ENCODE measurements at regions not wholly inside any gene's neighbourhood (a gene's known extent, or its start where the extent isn't known, plus 50 kb on each side); places are given as distances from the start of the nearest gene placed in this dataset.

- DNase-seq, result no peak
Observed at GRCh38 chr4:130393231-130393630, 1297.3 kb downstream of the C4orf33 start.

- no peak for DNase-seq
Observed at GRCh38 chr4:130393642-130394041, 1297.7 kb downstream of the C4orf33 start.

- no peak for DNase-seq
Observed at GRCh38 chr4:130395871-130396270, 1299.9 kb downstream of the C4orf33 start.

GRCh38 chr4:130403221-130403620 is 1307.3 kb downstream of the C4orf33 start:
- no peak for DNase-seq

- DNase-seq, result no peak
Observed at GRCh38 chr4:130416228-130416627, 1320.3 kb downstream of the C4orf33 start.

GRCh38 chr4:130419211-130419975 is 1323.4 kb downstream of the C4orf33 start:
- DNase-seq, result no peak

GRCh38 chr4:130422261-130422660 is 1326.3 kb downstream of the C4orf33 start:
- DNase-seq, result no peak

- DNase-seq, result no peak
Observed at GRCh38 chr4:130424211-130424610, 1328.3 kb downstream of the C4orf33 start.

GRCh38 chr4:130432289-130432688 is 1336.3 kb downstream of the C4orf33 start:
- no peak for DNase-seq

- no peak for DNase-seq
Observed at GRCh38 chr4:130449741-130450140, 1353.8 kb downstream of the C4orf33 start.

- no peak for DNase-seq
Observed at GRCh38 chr4:130468340-130468739, 1372.4 kb downstream of the C4orf33 start.

GRCh38 chr4:130478406-130478805 is 1382.5 kb downstream of the C4orf33 start:
- DNase-seq, result no peak

- no peak for DNase-seq
Observed at GRCh38 chr4:130479020-130479419, 1383.1 kb downstream of the C4orf33 start.

GRCh38 chr4:130479674-130480073 is 1383.7 kb downstream of the C4orf33 start:
- no peak for DNase-seq

- no peak for DNase-seq
Observed at GRCh38 chr4:130484826-130485225, 1388.9 kb downstream of the C4orf33 start.

- no peak for DNase-seq
Observed at GRCh38 chr4:130485371-130485770, 1389.4 kb downstream of the C4orf33 start.

- DNase-seq, result no peak
Observed at GRCh38 chr4:130486186-130486585, 1390.2 kb downstream of the C4orf33 start.

- no peak for DNase-seq
Observed at GRCh38 chr4:130486841-130487240, 1390.9 kb downstream of the C4orf33 start.

- no peak for DNase-seq
Observed at GRCh38 chr4:130510661-130511060, 1414.7 kb downstream of the C4orf33 start.

GRCh38 chr4:130511776-130512175 is 1415.8 kb downstream of the C4orf33 start:
- no peak for DNase-seq

- no peak for DNase-seq
Observed at GRCh38 chr4:130524057-130524456, 1428.1 kb downstream of the C4orf33 start.

- DNase-seq, result no peak
Observed at GRCh38 chr4:130530505-130530904, 1434.6 kb downstream of the C4orf33 start.

- DNase-seq, result no peak
Observed at GRCh38 chr4:130534651-130535050, 1438.7 kb downstream of the C4orf33 start.

GRCh38 chr4:130542953-130543352 is 1447.0 kb downstream of the C4orf33 start:
- DNase-seq, result no peak

- no peak for DNase-seq
Observed at GRCh38 chr4:130545171-130545570, 1449.2 kb downstream of the C4orf33 start.

Measured in activated T-cell treated with anti-CD3 and anti-CD28 coated beads, Interleukin-2, amount 50 U/mL, for 1 hour (primary cell).